Activated naive CD8-positive, alpha-beta T cell treated with anti-CD3 and anti-CD28 coated beads, Interleukin-2, amount 10 ng/mL, durations not matched to agents 7 days and 5 days (primary cell): ENCODE measurements at regions not wholly inside any gene's neighbourhood (a gene's known extent, or its start where the extent isn't known, plus 50 kb on each side); places are given as distances from the start of the nearest gene placed in this dataset.

Experiments used
- ATAC-seq: fragments of 150-1000 bp; cut with Tn5 transposase; one replicate; pipeline ENCODE4 v1.10.0; 2021; ENCODE audit warnings: low read depth, moderate library complexity
- POLR2A ChIA-PET: fragments of 350-600 bp; sonication (Branson Sonifier 250); formaldehyde crosslinking; loops from one replicate; lab custom pipeline; 2021; ENCODE audit warnings: antibody characterized with exemption; lab: Charles Lee
- DNase-seq: peaks from one replicate; pipeline ENCODE4 v3.0.0; 2021
- H3K27ac Mint-ChIP-seq: one replicate; pipeline ENCODE4 v1.8.0; 2022; ENCODE audit warnings: mild to moderate bottlenecking, mixed read lengths
- H3K27me3 Mint-ChIP-seq: one replicate; pipeline ENCODE4 v1.8.0; 2022; ENCODE audit warnings: mild to moderate bottlenecking, moderate library complexity, mixed read lengths
- H3K36me3 Mint-ChIP-seq: one replicate; pipeline ENCODE4 v1.8.0; 2021; ENCODE audit warnings: mild to moderate bottlenecking, mixed read lengths
- H3K4me1 Mint-ChIP-seq: one replicate; pipeline ENCODE4 v1.8.0; 2021; ENCODE audit warnings: mixed read lengths
- H3K4me3 Mint-ChIP-seq: one replicate; pipeline ENCODE4 v1.8.0; 2022; ENCODE audit warnings: mild to moderate bottlenecking, moderate library complexity, mixed read lengths
- H3K9me3 Mint-ChIP-seq: one replicate; pipeline ENCODE4 v1.8.0; 2021; ENCODE audit warnings: mixed read lengths

- DNase-seq (no peak), ATAC-seq (no peak)
- Mint-ChIP-seq H3K9me3 (peaks cover 2% of the 10 kb centered on the region), H3K36me3 (no peaks in the 10 kb centered on the region), H3K27me3 (no peaks in the 10 kb centered on the region), H3K27ac (no peak overlapping the region), H3K4me1 (no peaks in the 10 kb centered on the region), H3K4me3 (no peak overlapping the region)
- POLR2A ChIA-PET, result no interaction called here
These were observed 425.7 kb downstream of the PID1 start for GRCh38 chr2:228845162-228845925.

- Mint-ChIP-seq H3K9me3 (peaks cover 2% of the 10 kb centered on the region), H3K27ac (no peak overlapping the region), H3K27me3 (no peaks in the 10 kb centered on the region), H3K4me1 (no peaks in the 10 kb centered on the region), H3K36me3 (no peaks in the 10 kb centered on the region), H3K4me3 (no peak overlapping the region)
- DNase-seq (no peak), ATAC-seq (no peak)
- POLR2A ChIA-PET, result no interaction called here
These were observed 429.2 kb downstream of the PID1 start for GRCh38 chr2:228841877-228842276.

GRCh38 chr2:228841475-228841874 is 429.6 kb downstream of the PID1 start:
- peaks cover 2% of the 10 kb centered on the region for H3K9me3 Mint-ChIP-seq
- no peak overlapping the region for H3K4me3 Mint-ChIP-seq
- no peaks in the 10 kb centered on the region for H3K27me3 Mint-ChIP-seq
- H3K27ac Mint-ChIP-seq, result no peak overlapping the region
- no peaks in the 10 kb centered on the region for H3K36me3 Mint-ChIP-seq
- no peaks in the 10 kb centered on the region for H3K4me1 Mint-ChIP-seq
- no peak for DNase-seq
- no peak for ATAC-seq
- POLR2A ChIA-PET, result no interaction called here

- H3K27me3 Mint-ChIP-seq, result no peaks in the 10 kb centered on the region
- H3K4me1 Mint-ChIP-seq, result no peaks in the 10 kb centered on the region
- ATAC-seq (no peak), DNase-seq (no peak)
- H3K9me3 Mint-ChIP-seq, result peaks cover 2% of the 10 kb centered on the region
- H3K36me3 Mint-ChIP-seq, result no peaks in the 10 kb centered on the region
- POLR2A ChIA-PET, result no interaction called here
- no peak overlapping the region for H3K4me3 Mint-ChIP-seq
- H3K27ac Mint-ChIP-seq, result no peak overlapping the region
These were observed 430.4 kb downstream of the PID1 start for GRCh38 chr2:228840743-228841114.

- H3K4me1 Mint-ChIP-seq, result no peaks in the 10 kb centered on the region
- no peaks in the 10 kb centered on the region for H3K27me3 Mint-ChIP-seq
- no peak overlapping the region for H3K27ac Mint-ChIP-seq
- no peak for ATAC-seq
- no peak for DNase-seq
- POLR2A ChIA-PET, result no interaction called here
- H3K4me3 Mint-ChIP-seq, result no peak overlapping the region
- H3K36me3 Mint-ChIP-seq, result no peaks in the 10 kb centered on the region
- peaks cover 2% of the 10 kb centered on the region for H3K9me3 Mint-ChIP-seq
These were observed 430.9 kb downstream of the PID1 start for GRCh38 chr2:228840113-228840742.

- no peaks in the 10 kb centered on the region for H3K27me3 Mint-ChIP-seq
- H3K4me3 Mint-ChIP-seq, result no peak overlapping the region
- no peak for DNase-seq
- H3K27ac Mint-ChIP-seq, result no peak overlapping the region
- POLR2A ChIA-PET, result no interaction called here
- H3K9me3 Mint-ChIP-seq, result peaks cover 5% of the 10 kb centered on the region
- H3K4me1 Mint-ChIP-seq, result no peaks in the 10 kb centered on the region
- no peaks in the 10 kb centered on the region for H3K36me3 Mint-ChIP-seq
- no peak for ATAC-seq
These were observed 431.6 kb downstream of the PID1 start for GRCh38 chr2:228839421-228839876.

- POLR2A ChIA-PET, result no interaction called here
- no peaks in the 10 kb centered on the region for H3K27me3 Mint-ChIP-seq
- H3K27ac Mint-ChIP-seq, result no peak overlapping the region
- H3K9me3 Mint-ChIP-seq, result peaks cover 5% of the 10 kb centered on the region
- no peaks in the 10 kb centered on the region for H3K36me3 Mint-ChIP-seq
- H3K4me3 Mint-ChIP-seq, result no peak overlapping the region
- H3K4me1 Mint-ChIP-seq, result no peaks in the 10 kb centered on the region
- ATAC-seq (no peak), DNase-seq (no peak)
These were observed 432.3 kb downstream of the PID1 start for GRCh38 chr2:228838819-228839218.

GRCh38 chr2:228828397-228828796 is 442.7 kb downstream of the PID1 start:
- Mint-ChIP-seq H3K4me3 (no peak overlapping the region), H3K27ac (no peak overlapping the region), H3K9me3 (peaks cover 5% of the 10 kb centered on the region), H3K27me3 (no peaks in the 10 kb centered on the region), H3K36me3 (no peaks in the 10 kb centered on the region), H3K4me1 (no peaks in the 10 kb centered on the region)
- no peak for ATAC-seq
- no peak for DNase-seq
- POLR2A ChIA-PET, result no interaction called here

- Mint-ChIP-seq H3K4me3 (no peak overlapping the region), H3K27me3 (no peaks in the 10 kb centered on the region), H3K9me3 (peaks cover 6% of the 10 kb centered on the region), H3K4me1 (no peaks in the 10 kb centered on the region), H3K36me3 (no peaks in the 10 kb centered on the region), H3K27ac (no peak overlapping the region)
- ATAC-seq (no peak), DNase-seq (no peak)
- POLR2A ChIA-PET, result no interaction called here
These were observed 443.9 kb downstream of the PID1 start for GRCh38 chr2:228827056-228827700.

- DNase-seq (no peak), ATAC-seq (no peak)
- no peaks in the 10 kb centered on the region for H3K27me3 Mint-ChIP-seq
- H3K9me3 Mint-ChIP-seq, result peaks cover 2% of the 10 kb centered on the region
- H3K4me3 Mint-ChIP-seq, result no peak overlapping the region
- no peaks in the 10 kb centered on the region for H3K36me3 Mint-ChIP-seq
- H3K4me1 Mint-ChIP-seq, result no peaks in the 10 kb centered on the region
- POLR2A ChIA-PET, result no interaction called here
- H3K27ac Mint-ChIP-seq, result no peak overlapping the region
These were observed 451.4 kb downstream of the PID1 start for GRCh38 chr2:228819701-228820100.

- DNase-seq (no peak), ATAC-seq (no peak)
- POLR2A ChIA-PET, result no interaction called here
- no peaks in the 10 kb centered on the region for H3K9me3 Mint-ChIP-seq
- no peaks in the 10 kb centered on the region for H3K36me3 Mint-ChIP-seq
- no peaks in the 10 kb centered on the region for H3K4me1 Mint-ChIP-seq
- no peak overlapping the region for H3K27ac Mint-ChIP-seq
- no peak overlapping the region for H3K4me3 Mint-ChIP-seq
- no peaks in the 10 kb centered on the region for H3K27me3 Mint-ChIP-seq
These were observed 468.7 kb downstream of the PID1 start for GRCh38 chr2:228802181-228803071.

- Mint-ChIP-seq H3K27me3 (no peaks in the 10 kb centered on the region), H3K4me3 (no peak overlapping the region), H3K36me3 (no peaks in the 10 kb centered on the region), H3K9me3 (no peaks in the 10 kb centered on the region), H3K4me1 (no peaks in the 10 kb centered on the region), H3K27ac (no peak overlapping the region)
- ATAC-seq (no peak), DNase-seq (no peak)
- POLR2A ChIA-PET, result no interaction called here
These were observed 469.6 kb downstream of the PID1 start for GRCh38 chr2:228801451-228801850.

GRCh38 chr2:228799208-228799588 is 471.9 kb downstream of the PID1 start:
- H3K4me3 Mint-ChIP-seq, result no peak overlapping the region
- H3K27ac Mint-ChIP-seq, result no peak overlapping the region
- H3K36me3 Mint-ChIP-seq, result no peaks in the 10 kb centered on the region
- POLR2A ChIA-PET, result no interaction called here
- ATAC-seq (no peak), DNase-seq (no peak)
- no peaks in the 10 kb centered on the region for H3K9me3 Mint-ChIP-seq
- H3K27me3 Mint-ChIP-seq, result no peaks in the 10 kb centered on the region
- no peaks in the 10 kb centered on the region for H3K4me1 Mint-ChIP-seq
